IMR-90 (cell line): ENCODE measurements at regions not wholly inside any gene's neighbourhood (a gene's known extent, or its start where the extent isn't known, plus 50 kb on each side); places are given as distances from the start of the nearest gene placed in this dataset.

Experiments used
- ATAC-seq: fragments of 200-7000 bp; cut with Tn5 transposase; 2 replicates; pipeline ENCODE4 v1.9.1; 2020; ENCODE audit warnings: low read depth, mild to moderate bottlenecking, moderate library complexity
- BruUV-seq: library from RNA; stranded (reverse); fragments of 400-500 nt; replicated peaks from 2 replicates; lab custom pipeline; 2021; lab: Mats Ljungman, UMichigan
- CTCF ChIA-PET: fragments of 300-600 bp; formaldehyde crosslinking; extraction: SDS; loops from one replicate; lab custom pipeline; 2021; ENCODE audit warnings: antibody characterized with exemption; lab: Yijun Ruan, JAX
- POLR2A ChIA-PET: fragments of 300-600 bp; sonication (Branson Sonifier 250); formaldehyde crosslinking; loops from one replicate; lab custom pipeline; 2022; ENCODE audit warnings: antibody characterized with exemption; ENCODE audit not compliant: unreplicated experiment; lab: Charles Lee
- DNase-seq: peaks from one replicate; pipeline ENCODE4 v3.0.0; 2013
- H2AFZ ChIP-seq: replicated peaks from 2 replicates; pipeline ENCODE3; 2013; ENCODE audit warnings: low read length, mild to moderate bottlenecking; ENCODE audit not compliant: poor library complexity
- H2AK5ac ChIP-seq: 2 replicates; pipeline ENCODE4 v1.6.1; 2013; ENCODE audit warnings: low read depth, low read length, inconsistent platforms
- H2AK9ac ChIP-seq: replicated peaks from 2 replicates; pipeline ENCODE3; 2013; ENCODE audit warnings: mild to moderate bottlenecking, low read depth, low read length, moderate library complexity; ENCODE audit not compliant: poor library complexity
- H2BK120ac ChIP-seq: 2 replicates; pipeline ENCODE4 v1.6.1; 2013; ENCODE audit warnings: low read depth, low read length, inconsistent platforms
- H2BK15ac ChIP-seq: 3 replicates; pipeline ENCODE4 v1.6.1; 2013; ENCODE audit warnings: low read depth, low read length, inconsistent platforms
- H2BK20ac ChIP-seq: 2 replicates; pipeline ENCODE4 v1.6.1; 2013; ENCODE audit warnings: low read depth, mild to moderate bottlenecking, inconsistent platforms, low read length, moderate library complexity
- H2BK5ac ChIP-seq: 2 replicates; pipeline ENCODE4 v1.6.1; 2013; ENCODE audit warnings: mild to moderate bottlenecking, low read depth, low read length, inconsistent platforms; ENCODE audit not compliant: poor library complexity, severe bottlenecking
- H3K14ac ChIP-seq: replicated peaks from 2 replicates; pipeline ENCODE4 v1.6.1; 2013; ENCODE audit warnings: low read depth, low read length, inconsistent platforms
- H3K18ac ChIP-seq: 2 replicates; pipeline ENCODE4 v1.6.1; 2013; ENCODE audit warnings: low read depth, low read length, control low read depth
- H3K23ac ChIP-seq: 2 replicates; pipeline ENCODE4 v1.6.1; 2013; ENCODE audit warnings: low read depth, low read length, inconsistent platforms
- H3K27ac ChIP-seq: 2 replicates; pipeline ENCODE4 v1.5.1; 2013; ENCODE audit warnings: mild to moderate bottlenecking, control low read depth, low read length; ENCODE audit not compliant: insufficient read depth
- H3K27me3 ChIP-seq: 2 replicates; pipeline ENCODE4 v1.6.1; 2013; ENCODE audit warnings: low read length; ENCODE audit not compliant: control insufficient read depth, insufficient read depth
- H3K36me3 ChIP-seq: 2 replicates; pipeline ENCODE4 v1.6.1; 2013; ENCODE audit warnings: low read length, mixed read lengths; ENCODE audit not compliant: control insufficient read depth, insufficient read depth
- H3K4ac ChIP-seq: 2 replicates; pipeline ENCODE4 v1.6.1; 2013; ENCODE audit warnings: low read depth, low read length, inconsistent platforms
- H3K4me1 ChIP-seq: 2 replicates; pipeline ENCODE4 v1.6.1; 2013; ENCODE audit warnings: low read length, mixed read lengths; ENCODE audit not compliant: control insufficient read depth, insufficient read depth
- H3K4me2 ChIP-seq: 2 replicates; pipeline ENCODE4 v1.6.1; 2013; ENCODE audit warnings: low read depth, mild to moderate bottlenecking, control low read depth, low read length, moderate library complexity
- H3K4me3 ChIP-seq: 2 replicates; pipeline ENCODE4 v1.5.1; 2013; ENCODE audit warnings: low read depth, mild to moderate bottlenecking, control low read depth, low read length, moderate library complexity; ENCODE audit not compliant: insufficient read depth
- H3K56ac ChIP-seq: 2 replicates; pipeline ENCODE4 v1.6.1; 2013; ENCODE audit warnings: low read length, inconsistent platforms; ENCODE audit not compliant: insufficient read depth; ENCODE audit errors: extremely low read depth
- H3K79me1 ChIP-seq, 2 experiments: 2 replicates each; pipeline ENCODE4 v1.6.1; 2013; ENCODE audit warnings: low read length in 2 of 2, inconsistent platforms in 1 of 2, low read depth in 1 of 2
- H3K9ac ChIP-seq: 2 replicates; pipeline ENCODE4 v1.6.1; 2013; ENCODE audit warnings: low read depth, low read length, control low read depth
- H3K9me1 ChIP-seq: 2 replicates; pipeline ENCODE4 v1.6.1; 2013; ENCODE audit warnings: low read length, inconsistent platforms; ENCODE audit not compliant: insufficient read depth
- H3K9me3 ChIP-seq: 2 replicates; pipeline ENCODE4 v1.6.1; 2013; ENCODE audit warnings: low read length; ENCODE audit not compliant: control insufficient read depth, insufficient read depth
- H4K20me1 ChIP-seq: 2 replicates; pipeline ENCODE4 v1.6.1; 2013; ENCODE audit warnings: low read length, inconsistent platforms; ENCODE audit not compliant: insufficient read depth
- H4K5ac ChIP-seq: 2 replicates; pipeline ENCODE4 v1.6.1; 2013; ENCODE audit warnings: mild to moderate bottlenecking, low read depth, low read length, control low read depth
- H4K8ac ChIP-seq, 2 experiments: 2 replicates each; pipeline ENCODE4 v1.6.1; 2013; ENCODE audit warnings: low read depth in 2 of 2, low read length in 2 of 2, control low read depth in 1 of 2, inconsistent platforms in 1 of 2
- H4K91ac ChIP-seq: 2 replicates; pipeline ENCODE4 v1.6.1; 2013; ENCODE audit warnings: low read depth, low read length, inconsistent platforms; ENCODE audit not compliant: insufficient read depth
- CEBPB ChIP-seq: IDR thresholded peaks from 2 replicates; pipeline ENCODE4 v1.6.1; 2012; ENCODE audit warnings: low read depth, low read length, improper control_type of control experiment
- CHD1 ChIP-seq: IDR thresholded peaks from 2 replicates; pipeline ENCODE4 v1.6.1; 2012; ENCODE audit warnings: low read depth, low read length, improper control_type of control experiment
- MAFK ChIP-seq: IDR thresholded peaks from 2 replicates; pipeline ENCODE4 v1.6.1; 2012; ENCODE audit warnings: low read depth, low read length, improper control_type of control experiment
- MXI1 ChIP-seq: IDR thresholded peaks from 2 replicates; pipeline ENCODE4 v1.6.1; 2012; ENCODE audit warnings: low read depth, mild to moderate bottlenecking, low read length, moderate library complexity, borderline replicate concordance
- RCOR1 ChIP-seq: IDR thresholded peaks from 2 replicates; pipeline ENCODE4 v1.6.1; 2012; ENCODE audit warnings: mild to moderate bottlenecking, low read length, improper control_type of control experiment; ENCODE audit not compliant: insufficient replicate concordance
- WGBS, 2 experiments: methylation state at CpG; one replicate each; pipeline versions ENCODE4 v1.1.5 to v1.1.7; 2013; ENCODE audit warnings: missing lambda C conversion rate in 2 of 2; ENCODE audit not compliant: insufficient read length in 1 of 2; ENCODE audit errors: extremely low coverage in 2 of 2; 5-methylcytosine and 5-hydroxymethylcytosine counted together
- dilution Hi-C: fragments of 300-500 bp; cut with HindIII; formaldehyde crosslinking; loops from one replicate; pipeline ENCODE4 v1.14.3; 2018; ENCODE audit warnings: low sequenced_read_pairs; ENCODE audit not compliant: unreplicated experiment
- in situ Hi-C: fragments of 300-500 bp; cut with MboI; formaldehyde crosslinking; loops from 3 replicates; pipeline ENCODE4 v1.14.3; 2019; ENCODE audit warnings: low sequenced_read_pairs, inconsistent platforms, mixed read lengths
- intact Hi-C: fragments of 100-400 bp; cut with micrococcal nuclease; formaldehyde crosslinking; loops from 2 replicates; pipeline ENCODE4 v1.10.0; 2022
- TF ChIP-seq, protein P1 (sequence below): fragments of 150-350 bp; IDR thresholded peaks from 2 replicates; pipeline ENCODE4 v1.6.1; 2017; ENCODE audit warnings: mild to moderate bottlenecking, antibody characterized with exemption, low read length, low read depth
- TF ChIP-seq, protein P2 (sequence below): fragments of 150-350 bp; IDR thresholded peaks from 2 replicates; pipeline ENCODE4 v1.6.1; 2016; ENCODE audit warnings: low read depth, mild to moderate bottlenecking, low read length, moderate library complexity, borderline replicate concordance

DNA sequence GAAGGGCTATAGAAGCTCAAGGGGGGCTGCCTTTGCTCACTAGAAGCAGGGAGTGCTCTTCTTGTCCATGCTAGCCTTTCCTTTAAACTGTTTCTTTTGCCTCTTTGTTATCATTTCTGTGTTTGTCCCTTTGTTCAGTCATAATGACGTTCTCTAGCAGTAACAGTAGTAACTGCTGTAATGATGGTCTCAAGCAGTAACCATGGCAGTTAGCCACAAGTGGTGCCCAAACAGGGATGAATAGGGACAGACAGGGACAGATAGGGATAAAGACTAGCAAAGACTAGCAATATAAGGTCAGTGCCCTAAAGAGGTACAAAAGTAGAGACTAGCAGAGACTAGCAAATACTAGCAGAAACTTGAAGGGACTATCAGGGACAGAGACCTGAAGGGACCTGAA, 869.0 kb upstream of the PRR20A start:
- H3K79me1 ChIP-seq, result no peaks in the 10 kb centered on the region
- no CpG with 5 or more reads among the region's 1 CpG for WGBS, 2 experiments
- no peak overlapping the region for H3K14ac ChIP-seq
- no peak overlapping the region for H4K8ac ChIP-seq
- no peak overlapping the region for H4K91ac ChIP-seq
- POLR2A ChIA-PET, result no interaction called here
- no peaks in the 10 kb centered on the region for H3K9me1 ChIP-seq
- DNase-seq, result no peak
- no peak overlapping the region for H4K5ac ChIP-seq
- no peak overlapping the region for H2AFZ ChIP-seq
- H2BK20ac ChIP-seq, result no peak overlapping the region
- H2BK120ac ChIP-seq, result no peak overlapping the region
- no peak overlapping the region for H3K4me3 ChIP-seq
- intact Hi-C loops (no loop called here), dilution Hi-C loops (no loop called here), in situ Hi-C loops (loop anchor here (25.0 kb wide), 1 partner anchor 109 kb away; no protein-coding TSS in a partner anchor)
- no peak overlapping the region for H3K18ac ChIP-seq
- H3K56ac ChIP-seq, result no peak overlapping the region
- no peak overlapping the region for H2BK5ac ChIP-seq
- BruUV-seq, result no TSS peak
- no peaks in the 10 kb centered on the region for H3K4me1 ChIP-seq
- H3K9me3 ChIP-seq, result peaks cover 2% of the 10 kb centered on the region; the same call in 1 of the 2 replicates
- no peak for ATAC-seq
- no peaks in the 10 kb centered on the region for H3K27me3 ChIP-seq
- TF ChIP-seq CEBPB (no peak), CHD1 (no peak), RCOR1 (no peak), MAFK (no peak), MXI1 (no peak)
- TF ChIP-seq, protein P1, sequence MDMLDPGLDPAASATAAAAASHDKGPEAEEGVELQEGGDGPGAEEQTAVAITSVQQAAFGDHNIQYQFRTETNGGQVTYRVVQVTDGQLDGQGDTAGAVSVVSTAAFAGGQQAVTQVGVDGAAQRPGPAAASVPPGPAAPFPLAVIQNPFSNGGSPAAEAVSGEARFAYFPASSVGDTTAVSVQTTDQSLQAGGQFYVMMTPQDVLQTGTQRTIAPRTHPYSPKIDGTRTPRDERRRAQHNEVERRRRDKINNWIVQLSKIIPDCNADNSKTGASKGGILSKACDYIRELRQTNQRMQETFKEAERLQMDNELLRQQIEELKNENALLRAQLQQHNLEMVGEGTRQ, result no peak
- TF ChIP-seq, protein P2, sequence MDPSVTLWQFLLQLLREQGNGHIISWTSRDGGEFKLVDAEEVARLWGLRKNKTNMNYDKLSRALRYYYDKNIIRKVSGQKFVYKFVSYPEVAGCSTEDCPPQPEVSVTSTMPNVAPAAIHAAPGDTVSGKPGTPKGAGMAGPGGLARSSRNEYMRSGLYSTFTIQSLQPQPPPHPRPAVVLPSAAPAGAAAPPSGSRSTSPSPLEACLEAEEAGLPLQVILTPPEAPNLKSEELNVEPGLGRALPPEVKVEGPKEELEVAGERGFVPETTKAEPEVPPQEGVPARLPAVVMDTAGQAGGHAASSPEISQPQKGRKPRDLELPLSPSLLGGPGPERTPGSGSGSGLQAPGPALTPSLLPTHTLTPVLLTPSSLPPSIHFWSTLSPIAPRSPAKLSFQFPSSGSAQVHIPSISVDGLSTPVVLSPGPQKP, result no peak
- no peaks in the 10 kb centered on the region for H3K36me3 ChIP-seq
- no peak overlapping the region for H3K23ac ChIP-seq
- H2AK5ac ChIP-seq, result no peak overlapping the region
- H2BK15ac ChIP-seq, result no peak overlapping the region
- CTCF ChIA-PET, result no interaction called here
- H4K20me1 ChIP-seq, result no peaks in the 10 kb centered on the region
- no peak overlapping the region for H3K4me2 ChIP-seq
- no peak overlapping the region for H3K9ac ChIP-seq
- H2AK9ac ChIP-seq, result no peak overlapping the region
- no peak overlapping the region for H3K4ac ChIP-seq
- H3K27ac ChIP-seq, result no peak overlapping the region
